ENCODE measurements at regions not wholly inside any gene's neighbourhood (a gene's known extent, or its start where the extent isn't known, plus 50 kb on each side); places are given as distances from the start of the nearest gene placed in this dataset.

DNA sequence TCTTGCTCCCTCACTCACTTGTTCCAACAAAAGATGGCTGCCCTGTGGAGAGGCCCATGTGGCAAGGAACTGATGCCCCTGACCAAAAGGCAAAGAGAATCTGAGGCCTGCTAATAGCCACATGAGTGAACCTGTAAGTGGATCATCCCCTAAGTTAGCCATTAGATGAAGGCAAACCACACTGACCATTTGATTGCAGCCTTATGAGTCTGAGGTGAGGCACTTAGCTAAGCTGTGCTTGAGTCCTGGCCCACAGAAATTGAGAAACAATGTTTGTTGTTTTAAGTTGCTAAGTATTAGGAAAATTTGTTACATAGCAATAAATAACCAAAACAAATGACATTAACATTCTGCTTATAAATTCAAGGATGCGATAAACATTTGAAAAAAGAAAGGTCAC lies 100.1 kb upstream of the BET1 start:
- Histone ChIP-seq H4K20me1 (ENCODE audit: insufficient read depth, low read length) (no peaks in the 10 kb centered on the region), H2AFZ (ENCODE audit: insufficient read depth, low read depth, low read length, poor library complexity, severe bottlenecking) (no peak overlapping the region), H3K9ac (ENCODE audit: insufficient read depth, low read length, poor library complexity, severe bottlenecking) (no peak overlapping the region), H3K27me3 (ENCODE audit: control insufficient read depth in 2 of 2, insufficient read depth in 2 of 2, low read length in 2 of 2) (no peaks in the 10 kb centered on the region), H3K27ac (ENCODE audit: low read depth in 1 of 2, low read length in 2 of 2) (no peak overlapping the region), H3K36me3 (replicated peaks in 1 of 2; ENCODE audit: control insufficient read depth in 1 of 2, insufficient read depth in 2 of 2, low read length in 2 of 2) (no peaks in the 10 kb centered on the region), H3K4me1 (ENCODE audit: control insufficient read depth in 1 of 2, insufficient read depth in 2 of 2, low read length in 2 of 2) (no peaks in the 10 kb centered on the region), H3K9me3 (replicated peaks in 1 of 2; ENCODE audit: control insufficient read depth in 1 of 2, insufficient read depth in 1 of 2, low read length in 2 of 2) (peaks cover 0 to 13% of the 10 kb centered on the region in 2 donors), H3K4me2 (replicated peaks; ENCODE audit: extremely low read depth, low read length, poor library complexity, severe bottlenecking) (no peak overlapping the region), H3K4me3 (replicated peaks in 1 of 3; ENCODE audit: low read depth in 2 of 3, low read length in 3 of 3) (no peak overlapping the region), H3K79me2 (ENCODE audit: insufficient read depth, low read length) (no peaks in the 10 kb centered on the region)
- Mint-ChIP-seq H3K9me3 (peaks cover 4 to 12% (median 5%) of the 10 kb centered on the region in 7 donors), H3K27ac (no peak overlapping the region), H3K4me1 (peaks cover 2% of the 10 kb centered on the region), H3K4me3 (no peak overlapping the region), H3K27me3 (ENCODE audit: low read depth in 3 of 3) (peaks cover 3 to 4% (median 3%) of the 10 kb centered on the region in 3 donors), H3K36me3 (no peaks in the 10 kb centered on the region)
- DNase-seq: no peak
- intact Hi-C loops (cut with micrococcal nuclease): no loop called here
- no CpG with 5 or more reads among the region's 1 CpG for WGBS (ENCODE audit: insufficient coverage)
- TF ChIP-seq CTCF (IDR thresholded peaks at IDR 0.05): no peak

DNA sequence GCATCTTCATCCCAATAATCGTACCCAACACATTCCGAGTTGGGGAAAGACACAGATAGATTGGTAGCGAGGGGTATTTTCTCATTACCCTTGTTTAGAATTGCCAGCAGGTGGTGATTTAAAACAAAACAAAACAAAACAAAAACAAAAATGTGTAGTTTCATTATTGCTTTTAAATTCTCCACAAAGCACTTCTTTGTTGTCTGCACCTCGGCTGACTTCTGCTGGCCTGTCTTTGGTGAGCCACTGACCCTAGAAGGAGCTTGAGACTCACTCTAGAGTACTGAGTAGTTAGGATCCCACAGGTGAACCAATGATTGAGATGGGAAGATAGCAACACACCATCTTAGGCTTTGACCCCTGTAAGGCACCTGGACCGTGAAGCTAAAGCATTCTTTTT lies 105.4 kb upstream of the BET1 start:
- no peak overlapping the region for H3K4me2 ChIP-seq (replicated peaks; ENCODE audit: extremely low read depth, low read length, poor library complexity, severe bottlenecking)
- H3K27ac Mint-ChIP-seq: no peak overlapping the region

More for the DNA sequence above, 105.4 kb upstream of the BET1 start:
- Mint-ChIP-seq H3K27me3 (ENCODE audit: low read depth in 3 of 3) (peaks cover 1 to 7% (median 4%) of the 10 kb centered on the region in 3 donors), H3K9me3 (peaks cover 0 to 2% (median 0%) of the 10 kb centered on the region in 7 donors), H3K4me1 (peaks cover 2% of the 10 kb centered on the region), H3K4me3 (no peak overlapping the region), H3K36me3 (no peaks in the 10 kb centered on the region)
- no peak overlapping the region for H2AFZ ChIP-seq (ENCODE audit: insufficient read depth, low read depth, low read length, poor library complexity, severe bottlenecking)
- H4K20me1 ChIP-seq (ENCODE audit: insufficient read depth, low read length): no peaks in the 10 kb centered on the region
- 100% methylated on average over 1 of the region's 5 CpGs for WGBS (ENCODE audit: insufficient coverage)
- H3K27ac ChIP-seq (ENCODE audit: low read depth in 1 of 2, low read length in 2 of 2): no peak overlapping the region
- H3K9ac ChIP-seq (ENCODE audit: insufficient read depth, low read length, poor library complexity, severe bottlenecking): no peak overlapping the region
- H3K36me3 ChIP-seq (replicated peaks in 1 of 2; ENCODE audit: control insufficient read depth in 1 of 2, insufficient read depth in 2 of 2, low read length in 2 of 2): no peaks in the 10 kb centered on the region
- no peak overlapping the region for H3K4me3 ChIP-seq (replicated peaks in 1 of 3; ENCODE audit: low read depth in 2 of 3, low read length in 3 of 3)
- no peaks in the 10 kb centered on the region for H3K79me2 ChIP-seq (ENCODE audit: insufficient read depth, low read length)
- no peak for TF ChIP-seq CTCF (IDR thresholded peaks at IDR 0.05)
- H3K9me3 ChIP-seq (replicated peaks in 1 of 2; ENCODE audit: control insufficient read depth in 1 of 2, insufficient read depth in 1 of 2, low read length in 2 of 2): no peaks in the 10 kb centered on the region
- no peak for DNase-seq
- no peaks in the 10 kb centered on the region for H3K4me1 ChIP-seq (ENCODE audit: control insufficient read depth in 1 of 2, insufficient read depth in 2 of 2, low read length in 2 of 2)
- H3K27me3 ChIP-seq (ENCODE audit: control insufficient read depth in 2 of 2, insufficient read depth in 2 of 2, low read length in 2 of 2): no peaks in the 10 kb centered on the region
- intact Hi-C loops (cut with micrococcal nuclease): no loop called here

All from CD14-positive monocyte (primary cell).